HCT116 (cell line): ENCODE measurements at regions not wholly inside any gene's neighbourhood (a gene's known extent, or its start where the extent isn't known, plus 50 kb on each side); places are given as distances from the start of the nearest gene placed in this dataset.

Experiments used
- ATAC-seq: fragments of 200-7000 bp; cut with Tn5 transposase; 2 replicates; pipeline ENCODE4 v1.9.1; 2020; ENCODE audit warnings: mild to moderate bottlenecking, moderate library complexity
- BruUV-seq: library from RNA; stranded (reverse); fragments of 400-500 nt; replicated peaks from 2 replicates; lab custom pipeline; 2021; lab: Mats Ljungman, UMichigan
- CTCF ChIA-PET: fragments of 300-600 bp; sonication (Branson Sonifier 250); formaldehyde crosslinking; loops from one replicate; lab custom pipeline; 2021; ENCODE audit warnings: antibody characterized with exemption; lab: Charles Lee
- POLR2A ChIA-PET: fragments of 300-600, 350-600 bp; sonication (Branson Sonifier 250); formaldehyde crosslinking; loops from one replicate; lab custom pipeline; 2021; ENCODE audit warnings: antibody characterized with exemption; lab: Charles Lee
- RAD21 ChIA-PET, 2 experiments: fragments of 300-600 bp; sonication (Branson Sonifier 250); formaldehyde crosslinking; loops; one replicate each; lab custom pipeline; 2023; ENCODE audit warnings: low total read pairs in 2 of 2; ENCODE audit not compliant: uncharacterized antibody in 2 of 2, unreplicated experiment in 2 of 2, low non-redundant PET in 1 of 2; lab: Charles Lee
- DNase-seq: peaks from one replicate; pipeline ENCODE4 v3.0.0-alpha.2; 2010; ENCODE audit warnings: low read depth, low spot score
- H2AFZ ChIP-seq: fragments of 200-600 bp; shearing (Covaris generic), sonication (generic); 2 replicates; pipeline ENCODE4 v1.6.1; 2017; ENCODE audit warnings: low read depth, mixed run types, mixed read lengths, antibody characterized with exemption, low read length; ENCODE audit not compliant: poor library complexity, severe bottlenecking
- H3K27ac ChIP-seq: 2 replicates; pipeline ENCODE4 v1.5.1; 2012; ENCODE audit warnings: low read depth, low read length
- H3K27me3 ChIP-seq: fragments of 200-600 bp; sonication (generic); 2 replicates; pipeline ENCODE4 v1.6.1; 2016; ENCODE audit warnings: mixed run types, low read length, mixed read lengths; ENCODE audit not compliant: insufficient read depth
- H3K36me3 ChIP-seq, 2 experiments: fragments of 200-500 bp in 1 of 2; fragments of 200-600 bp in 1 of 2; sonication (Bioruptor generic) in 1 of 2; sonication (generic) in 1 of 2; 2 replicates each; pipeline versions ENCODE4 v1.5.1 to v1.6.1; 2014 to 2016; ENCODE audit warnings: low read length in 2 of 2, inconsistent platforms in 1 of 2, mixed read lengths in 1 of 2, mixed run types in 1 of 2; ENCODE audit not compliant: insufficient read depth in 2 of 2, control insufficient read depth in 1 of 2
- H3K4me1 ChIP-seq, 2 experiments: fragments of 200-600 bp in 1 of 2; sonication (generic) in 1 of 2; 2 replicates each; pipeline versions ENCODE4 v1.5.1 to v1.6.1; 2012 to 2017; ENCODE audit warnings: low read length in 2 of 2, inconsistent platforms in 1 of 2, mild to moderate bottlenecking in 1 of 2, mixed read lengths in 1 of 2, mixed run types in 1 of 2, moderate library complexity in 1 of 2; ENCODE audit not compliant: insufficient read depth in 2 of 2, control insufficient read depth in 1 of 2
- H3K4me2 ChIP-seq: fragments of 200-600 bp; sonication (generic); 2 replicates; pipeline ENCODE4 v1.6.1; 2017; ENCODE audit warnings: mixed run types, low read length, mixed read lengths
- H3K4me3 ChIP-seq, 2 experiments: fragments of 200-600 bp in 1 of 2; sonication (generic) in 1 of 2; replicated peaks in 1 of 2; 2 replicates each; pipeline ENCODE4 v1.5.1; 2011 to 2016; ENCODE audit warnings: low read length in 2 of 2, control low read depth in 1 of 2, low read depth in 1 of 2, mild to moderate bottlenecking in 1 of 2, mixed read lengths in 1 of 2, mixed run types in 1 of 2
- H3K79me2 ChIP-seq: fragments of 200-600 bp; sonication (generic); 2 replicates; pipeline ENCODE4 v1.6.1; 2017; ENCODE audit warnings: mild to moderate bottlenecking, mixed run types, low read length, moderate library complexity, mixed read lengths; ENCODE audit not compliant: insufficient read depth
- H3K9ac ChIP-seq: fragments of 200-600 bp; sonication (generic); 2 replicates; pipeline ENCODE4 v1.6.1; 2016; ENCODE audit warnings: low read length, mixed read lengths
- H3K9me2 ChIP-seq: fragments of 200-600 bp; sonication (generic), shearing (Covaris generic); 2 replicates; pipeline ENCODE4 v1.6.1; 2017; ENCODE audit warnings: mixed run types, mild to moderate bottlenecking, moderate library complexity; ENCODE audit not compliant: insufficient read depth
- H3K9me3 ChIP-seq, 2 experiments: fragments of 200-500 bp in 1 of 2; fragments of 200-600 bp in 1 of 2; sonication (Bioruptor generic) in 1 of 2; sonication (generic) in 1 of 2; 2 replicates each; pipeline ENCODE4 v1.6.1; 2014 to 2017; ENCODE audit warnings: low read length in 2 of 2, mixed read lengths in 2 of 2, inconsistent platforms in 1 of 2, low read depth in 1 of 2, mild to moderate bottlenecking in 1 of 2, mixed run types in 1 of 2, moderate library complexity in 1 of 2; ENCODE audit not compliant: control insufficient read depth in 1 of 2, insufficient read depth in 1 of 2
- H4K20me1 ChIP-seq: fragments of 200-600 bp; sonication (generic), shearing (Covaris generic); 2 replicates; pipeline ENCODE4 v1.6.1; 2017; ENCODE audit warnings: mixed run types, mild to moderate bottlenecking, moderate library complexity; ENCODE audit not compliant: insufficient read depth
- ATF3 ChIP-seq: IDR thresholded peaks from 2 replicates; pipeline ENCODE4 v1.6.1; 2012
- CTCF ChIP-seq, 3 experiments: fragments of 200-600 bp in 1 of 3; sonication (generic) in 1 of 3; IDR thresholded peaks in 2 of 3; conservative IDR thresholded peaks in 1 of 3; 2 replicates each; pipeline ENCODE4 v1.5.1; 2012 to 2017; ENCODE audit warnings: low read depth in 2 of 3, low read length in 2 of 3, antibody characterized with exemption in 1 of 3, borderline replicate concordance in 1 of 3, control low read depth in 1 of 3, mild to moderate bottlenecking in 1 of 3, mixed read lengths in 1 of 3, mixed run types in 1 of 3, moderate library complexity in 1 of 3; ENCODE audit not compliant: insufficient read depth in 1 of 3
- ELF1 ChIP-seq: IDR thresholded peaks from 2 replicates; pipeline ENCODE4 v1.6.1; 2012; ENCODE audit warnings: low read depth, borderline replicate concordance
- EZH2 ChIP-seq: fragments of 200-600 bp; sonication (generic); IDR thresholded peaks from 2 replicates; pipeline ENCODE4 v1.6.1; 2017; ENCODE audit warnings: antibody characterized with exemption, mixed run types
- EZH2phosphoT487 ChIP-seq: fragments of 200-600 bp; IDR thresholded peaks from 2 replicates; pipeline ENCODE4 v1.6.1; 2018; ENCODE audit warnings: antibody characterized with exemption, borderline replicate concordance
- FOSL1 ChIP-seq: IDR thresholded peaks from 2 replicates; pipeline ENCODE4 v1.6.1; 2012; ENCODE audit warnings: low read depth
- JUND ChIP-seq: IDR thresholded peaks from 2 replicates; pipeline ENCODE4 v1.6.1; 2012
- MAX ChIP-seq: IDR thresholded peaks from 2 replicates; pipeline ENCODE4 v1.6.1; 2012
- POLR2AphosphoS5 ChIP-seq: IDR thresholded peaks from 2 replicates; pipeline ENCODE4 v1.6.1; 2011; ENCODE audit warnings: mild to moderate bottlenecking, low read depth, low read length, moderate library complexity
- RAD21 ChIP-seq: IDR thresholded peaks from 2 replicates; pipeline ENCODE4 v1.6.1; 2012; ENCODE audit warnings: low read depth, mild to moderate bottlenecking
- REST ChIP-seq: IDR thresholded peaks from 2 replicates; pipeline ENCODE4 v1.6.1; 2012; ENCODE audit warnings: low read depth
- SRF ChIP-seq: IDR thresholded peaks from 2 replicates; pipeline ENCODE4 v1.6.1; 2012; ENCODE audit warnings: low read depth
- TCF7L2 ChIP-seq: IDR thresholded peaks from 2 replicates; pipeline ENCODE4 v1.7.0; 2011; ENCODE audit warnings: borderline replicate concordance, inconsistent platforms; ENCODE audit not compliant: insufficient read depth, insufficient read length; ENCODE audit errors: extremely low read depth
- ZFX ChIP-seq: fragments of 450-650 bp; IDR thresholded peaks from 2 replicates; pipeline ENCODE4 v1.6.1; 2017
- ZNF274 ChIP-seq: fragments of 200-500 bp; sonication (Bioruptor generic); IDR thresholded peaks from 2 replicates; pipeline ENCODE4 v1.6.1; 2014; ENCODE audit warnings: mild to moderate bottlenecking, low read depth, low read length, inconsistent platforms
- intact Hi-C: fragments of 100-400 bp; cut with micrococcal nuclease; formaldehyde crosslinking; loops from 2 replicates; pipeline ENCODE4 v1.10.0; 2022

GRCh38 chr21:38206646-38207045, 50.1 kb upstream of the KCNJ15 start:
- TF ChIP-seq REST (no peak), JUND (no peak), POLR2AphosphoS5 (no peak), EZH2phosphoT487 (no peak), SRF (no peak), ZFX (no peak), EZH2 (no peak), TCF7L2 (no peak), ZNF274 (no peak), RAD21 (no peak), MAX (no peak), CTCF (IDR thresholded peaks at IDR 0.05 in 2 of 3, conservative IDR thresholded peaks at IDR 0.05 in 1 of 3; ENCODE audit: borderline replicate concordance in 1 of 3, insufficient read depth in 1 of 3, low read depth in 2 of 3, low read length in 2 of 3) (no peak), FOSL1 (no peak), ELF1 (no peak), ATF3 (no peak)
- RAD21 ChIA-PET = no interaction called here
- ATAC-seq = no peak

More at GRCh38 chr21:38206646-38207045, 50.1 kb upstream of the KCNJ15 start:
- Histone ChIP-seq H4K20me1 (no peaks in the 10 kb centered on the region), H3K36me3 (no peaks in the 10 kb centered on the region), H3K9me2 (no peaks in the 10 kb centered on the region), H3K4me2 (no peak overlapping the region), H3K9me3 (no peaks in the 10 kb centered on the region; a peak in 1 of 4 replicates), H3K79me2 (no peaks in the 10 kb centered on the region), H3K27me3 (no peaks in the 10 kb centered on the region), H3K9ac (no peak overlapping the region), H3K27ac (no peak overlapping the region), H3K4me1 (no peaks in the 10 kb centered on the region), H3K4me3 (no peak overlapping the region), H2AFZ (no peak overlapping the region)
- intact Hi-C loops = no loop called here
- POLR2A ChIA-PET = no interaction called here
- CTCF ChIA-PET = no interaction called here
- DNase-seq = no peak
- no TSS peak for BruUV-seq
